ENCODE measurements at regions not wholly inside any gene's neighbourhood (a gene's known extent, or its start where the extent isn't known, plus 50 kb on each side); places are given as distances from the start of the nearest gene placed in this dataset.

GRCh38 chr10:54909165-54909564 is 108.1 kb upstream of the PCDH15 start:
- TF ChIP-seq TAF1 (IDR thresholded peaks at IDR 0.05; ENCODE audit: borderline replicate concordance, insufficient read depth, low read length): no peak
- no peak for TF ChIP-seq SIN3A (IDR thresholded peaks at IDR 0.05; ENCODE audit: borderline replicate concordance, insufficient read depth, low read length)
- no peak for TF ChIP-seq POLR2AphosphoS5 (IDR thresholded peaks at IDR 0.05; ENCODE audit: low read depth, low read length)
- TF ChIP-seq, protein P1, sequence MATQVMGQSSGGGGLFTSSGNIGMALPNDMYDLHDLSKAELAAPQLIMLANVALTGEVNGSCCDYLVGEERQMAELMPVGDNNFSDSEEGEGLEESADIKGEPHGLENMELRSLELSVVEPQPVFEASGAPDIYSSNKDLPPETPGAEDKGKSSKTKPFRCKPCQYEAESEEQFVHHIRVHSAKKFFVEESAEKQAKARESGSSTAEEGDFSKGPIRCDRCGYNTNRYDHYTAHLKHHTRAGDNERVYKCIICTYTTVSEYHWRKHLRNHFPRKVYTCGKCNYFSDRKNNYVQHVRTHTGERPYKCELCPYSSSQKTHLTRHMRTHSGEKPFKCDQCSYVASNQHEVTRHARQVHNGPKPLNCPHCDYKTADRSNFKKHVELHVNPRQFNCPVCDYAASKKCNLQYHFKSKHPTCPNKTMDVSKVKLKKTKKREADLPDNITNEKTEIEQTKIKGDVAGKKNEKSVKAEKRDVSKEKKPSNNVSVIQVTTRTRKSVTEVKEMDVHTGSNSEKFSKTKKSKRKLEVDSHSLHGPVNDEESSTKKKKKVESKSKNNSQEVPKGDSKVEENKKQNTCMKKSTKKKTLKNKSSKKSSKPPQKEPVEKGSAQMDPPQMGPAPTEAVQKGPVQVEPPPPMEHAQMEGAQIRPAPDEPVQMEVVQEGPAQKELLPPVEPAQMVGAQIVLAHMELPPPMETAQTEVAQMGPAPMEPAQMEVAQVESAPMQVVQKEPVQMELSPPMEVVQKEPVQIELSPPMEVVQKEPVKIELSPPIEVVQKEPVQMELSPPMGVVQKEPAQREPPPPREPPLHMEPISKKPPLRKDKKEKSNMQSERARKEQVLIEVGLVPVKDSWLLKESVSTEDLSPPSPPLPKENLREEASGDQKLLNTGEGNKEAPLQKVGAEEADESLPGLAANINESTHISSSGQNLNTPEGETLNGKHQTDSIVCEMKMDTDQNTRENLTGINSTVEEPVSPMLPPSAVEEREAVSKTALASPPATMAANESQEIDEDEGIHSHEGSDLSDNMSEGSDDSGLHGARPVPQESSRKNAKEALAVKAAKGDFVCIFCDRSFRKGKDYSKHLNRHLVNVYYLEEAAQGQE (IDR thresholded peaks at IDR 0.05; ENCODE audit: insufficient read depth in 1 of 2, low read depth in 2 of 2, low read length in 2 of 2): no peak
- no peak for TF ChIP-seq FOXP2 (optimal IDR thresholded peaks at IDR 0.05; ENCODE audit: borderline replicate concordance, extremely low read depth, extremely low read length, insufficient read depth)
